ENCODE measurements at regions not wholly inside any gene's neighbourhood (a gene's known extent, or its start where the extent isn't known, plus 50 kb on each side); places are given as distances from the start of the nearest gene placed in this dataset.

DNA sequence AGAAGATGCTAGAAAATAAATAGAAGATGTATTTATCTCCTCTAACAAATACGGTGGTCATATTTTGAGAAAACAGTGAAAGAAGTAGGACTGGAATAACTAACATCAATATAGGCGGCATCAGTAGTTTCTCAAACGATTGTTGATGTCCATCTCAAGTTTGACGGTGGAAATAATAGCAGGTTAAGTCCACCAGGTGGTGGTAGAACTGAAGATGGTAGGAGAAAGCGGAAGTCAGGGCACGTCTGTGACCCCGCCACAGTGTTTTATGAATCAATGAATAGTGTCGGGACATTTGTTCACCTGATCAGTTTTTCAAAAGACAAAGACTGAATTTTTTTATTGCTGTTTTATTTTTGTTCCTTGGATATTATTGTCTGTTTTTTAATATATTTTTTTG is 706.4 kb upstream of the SLC10A2 start:
- DNase-seq, result no peak

DNA sequence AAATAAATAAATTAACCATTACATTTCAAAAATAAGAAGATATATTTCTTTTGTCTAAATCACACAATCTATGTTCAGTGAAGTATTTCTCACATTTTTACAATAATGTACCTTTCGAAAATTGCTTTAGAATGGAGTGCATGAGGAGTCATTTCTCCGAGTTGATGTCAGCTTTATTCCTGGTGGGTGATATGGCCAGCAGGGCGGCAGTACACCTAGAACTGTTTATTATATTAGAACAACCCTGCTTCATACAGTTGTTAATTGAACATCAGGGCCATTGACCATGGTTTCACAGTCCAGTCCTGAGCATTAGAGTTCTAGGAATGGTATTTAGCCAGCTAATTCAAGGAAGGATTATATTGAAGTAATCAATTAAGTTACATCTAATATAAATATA is 696.3 kb upstream of the SLC10A2 start:
- no peak for DNase-seq

DNA sequence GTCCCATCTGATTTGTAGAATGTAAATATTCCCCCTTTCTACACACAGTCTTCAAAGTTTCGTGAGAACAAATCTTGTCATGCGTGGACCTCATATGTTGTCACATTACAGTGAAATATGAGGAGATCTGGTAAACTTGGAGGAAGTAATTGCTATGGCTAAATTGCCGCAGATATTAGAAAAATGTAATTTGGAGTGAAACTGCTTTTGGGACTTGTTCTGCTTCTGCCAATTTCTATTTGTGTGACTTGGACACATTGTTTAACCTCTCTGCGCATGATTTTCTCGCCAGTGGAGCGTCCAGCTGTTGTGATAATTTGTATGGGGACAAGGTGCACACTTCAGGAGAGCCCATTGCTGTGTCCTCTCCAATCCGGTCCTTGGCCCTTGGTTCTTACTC is 693.1 kb upstream of the SLC10A2 start:
- DNase-seq, result no peak

DNA sequence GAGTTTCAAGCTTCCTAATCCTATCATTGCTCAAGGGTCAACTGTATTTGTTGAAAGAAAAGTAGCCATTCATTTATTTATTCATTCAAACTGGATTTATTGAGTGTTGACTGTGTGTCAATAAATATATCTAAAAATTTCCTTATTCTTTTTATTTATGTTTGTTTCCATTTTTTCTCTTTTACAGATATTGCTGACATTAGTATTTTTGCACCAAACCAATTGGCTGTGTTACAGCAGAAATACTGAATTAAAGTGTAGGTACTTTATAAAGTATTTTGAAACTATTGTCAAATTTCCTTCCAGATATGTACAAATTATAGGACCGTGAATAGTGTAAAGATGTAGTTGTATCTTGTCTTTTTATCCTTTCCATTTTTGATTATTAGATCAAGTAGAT is 692.0 kb upstream of the SLC10A2 start:
- no peak for DNase-seq

DNA sequence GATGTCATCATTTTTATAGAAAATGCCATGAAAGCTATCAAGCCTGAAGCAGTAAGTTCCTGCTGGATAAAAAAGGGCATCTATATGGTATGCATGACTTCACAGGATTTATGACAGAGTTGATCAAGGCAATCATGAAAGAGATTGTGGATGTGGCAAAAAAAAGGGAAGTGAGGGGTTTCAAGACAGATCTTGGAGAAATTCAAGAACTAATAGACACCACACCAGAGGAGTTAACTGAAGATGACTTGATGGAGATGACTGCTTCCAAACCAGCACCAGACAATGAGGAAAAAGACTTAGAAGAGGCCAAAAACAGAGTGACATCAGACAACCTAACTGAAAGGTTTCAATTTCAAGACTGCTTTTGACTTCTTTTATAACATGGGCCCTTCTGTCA is 691.1 kb upstream of the SLC10A2 start:
- DNase-seq, result no peak

DNA sequence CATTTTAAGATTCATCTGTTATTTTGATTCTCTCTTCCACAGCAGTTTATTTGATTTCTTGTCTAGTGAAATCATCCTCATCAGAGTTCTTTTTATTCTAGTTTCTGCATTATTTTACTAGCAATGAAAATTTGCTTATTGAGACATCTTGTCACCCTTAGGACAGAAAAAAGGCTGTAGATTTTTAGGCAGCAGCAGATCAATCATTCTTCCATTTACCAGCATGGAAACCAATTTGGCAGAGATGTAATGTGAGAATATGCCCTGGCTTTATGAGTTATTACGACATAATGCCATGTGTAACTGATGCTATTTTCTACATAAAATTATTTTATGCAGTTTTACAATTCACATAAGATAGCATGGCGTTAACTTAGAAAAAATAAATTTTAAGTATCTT is 688.6 kb upstream of the SLC10A2 start:
- DNase-seq, result no peak

DNA sequence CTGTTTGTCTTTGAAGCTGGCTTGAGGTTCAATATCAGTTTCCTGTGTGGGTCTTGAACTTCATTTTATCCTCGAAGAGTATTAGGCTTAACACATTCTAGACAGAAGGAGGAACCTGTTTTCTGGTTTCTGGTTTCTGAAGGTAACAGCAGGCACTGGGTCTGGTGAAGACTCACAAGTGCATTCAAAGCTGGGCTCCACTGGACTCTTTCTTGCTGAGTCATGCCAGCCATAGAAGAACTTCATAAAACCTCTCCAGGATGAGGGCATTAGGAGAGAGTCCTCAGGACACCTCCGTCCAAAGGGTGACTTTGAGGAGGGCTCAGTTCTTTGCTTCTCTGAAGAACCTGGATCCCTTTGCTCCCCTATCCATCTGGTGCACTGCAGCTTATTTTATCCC is 668.6 kb upstream of the SLC10A2 start:
- no peak for DNase-seq

DNA sequence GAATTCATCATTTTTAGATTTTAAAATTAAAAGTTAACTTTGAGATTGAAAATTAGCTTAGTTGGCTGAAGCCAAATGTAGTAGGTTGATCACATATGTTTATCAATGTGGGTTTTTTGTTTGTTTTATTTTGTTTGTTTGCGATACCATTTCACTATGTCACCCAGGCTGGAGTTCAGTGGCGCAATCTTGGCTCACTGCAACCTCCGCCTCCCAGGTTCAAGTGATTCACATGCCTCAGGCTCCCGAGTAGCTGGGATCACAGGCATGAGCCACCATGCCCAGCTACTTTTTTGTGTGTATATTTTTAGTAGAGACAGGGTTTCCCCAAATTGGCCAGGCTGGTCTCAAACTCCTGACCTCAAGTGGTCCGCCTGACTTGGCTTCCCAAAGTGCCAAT is 665.7 kb upstream of the SLC10A2 start:
- no peak for DNase-seq

DNA sequence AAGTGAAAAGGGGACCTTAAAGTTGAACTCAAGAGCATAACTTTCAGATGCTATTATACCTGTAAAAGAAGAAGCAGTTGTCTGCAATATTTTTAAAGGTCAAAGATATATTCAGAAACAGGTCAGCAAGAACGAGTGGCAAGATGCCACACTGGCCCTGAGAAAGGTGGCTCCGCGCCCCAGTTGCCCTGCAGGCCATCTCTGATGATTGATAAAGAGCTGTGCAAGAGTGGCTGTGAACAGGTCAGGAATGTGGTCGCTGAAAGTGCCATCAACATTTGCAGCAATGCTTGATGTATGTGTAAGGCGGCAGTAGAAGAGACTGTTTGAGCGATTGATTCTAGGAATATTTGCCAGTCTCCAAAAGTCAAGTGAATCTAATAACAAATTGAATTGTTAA is 664.2 kb upstream of the SLC10A2 start:
- no peak for DNase-seq

DNA sequence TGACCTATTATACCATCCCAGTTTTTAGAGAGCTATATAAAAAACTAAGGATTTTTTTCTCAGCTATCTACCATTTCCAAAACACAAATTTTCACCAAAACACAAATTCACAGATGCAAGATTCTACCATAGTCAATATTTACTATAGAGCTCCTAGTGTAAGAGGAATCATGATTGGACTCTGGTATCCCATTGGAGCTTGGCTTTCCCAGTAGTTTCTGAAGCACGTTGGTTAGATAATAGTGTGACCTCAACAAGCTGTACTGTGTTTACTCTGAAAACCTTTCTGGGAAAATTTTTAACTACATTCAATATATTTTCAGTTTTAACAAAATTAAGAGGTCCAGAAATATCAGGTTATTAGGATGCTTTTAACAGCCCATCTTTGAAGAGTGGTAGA is 660.6 kb upstream of the SLC10A2 start:
- DNase-seq, result no peak

DNA sequence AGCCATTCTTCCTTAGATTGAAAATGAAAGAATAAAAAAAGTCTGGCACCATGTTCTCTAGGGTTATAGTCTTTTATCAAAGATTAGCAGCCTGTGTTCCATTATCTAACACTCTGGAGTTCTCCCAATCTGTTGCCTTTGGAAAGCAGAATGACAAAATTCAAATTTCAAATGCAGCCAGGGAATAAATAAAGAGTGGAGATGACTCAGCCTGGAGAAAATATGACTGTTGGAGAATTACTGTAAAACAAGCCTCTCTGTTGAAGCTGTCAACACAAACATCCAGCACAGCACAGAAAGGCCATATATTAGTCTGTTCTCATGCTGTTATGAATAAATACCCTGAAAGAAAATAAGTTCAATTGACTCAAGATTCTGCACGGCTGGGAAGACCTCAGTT is 650.5 kb upstream of the SLC10A2 start:
- no peak for DNase-seq

DNA sequence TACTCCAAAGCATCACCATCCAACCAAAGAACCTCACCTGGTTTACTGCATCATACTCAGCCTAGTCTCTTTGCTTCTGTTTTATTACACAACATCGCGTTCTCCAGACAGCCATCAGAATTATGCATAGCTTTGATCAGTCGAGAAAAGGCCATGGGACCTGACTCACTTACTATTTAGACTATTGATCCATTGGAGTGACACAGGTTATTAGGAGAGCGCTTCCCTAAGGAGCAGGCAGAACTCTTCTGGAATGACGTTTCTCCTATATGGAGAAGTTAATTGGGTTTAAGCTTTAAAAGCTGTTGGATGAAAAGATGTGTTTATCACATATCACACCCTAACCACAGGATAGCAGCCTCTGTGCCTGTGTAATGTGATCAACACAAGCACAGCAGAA is 649.1 kb upstream of the SLC10A2 start:
- no peak for DNase-seq

DNA sequence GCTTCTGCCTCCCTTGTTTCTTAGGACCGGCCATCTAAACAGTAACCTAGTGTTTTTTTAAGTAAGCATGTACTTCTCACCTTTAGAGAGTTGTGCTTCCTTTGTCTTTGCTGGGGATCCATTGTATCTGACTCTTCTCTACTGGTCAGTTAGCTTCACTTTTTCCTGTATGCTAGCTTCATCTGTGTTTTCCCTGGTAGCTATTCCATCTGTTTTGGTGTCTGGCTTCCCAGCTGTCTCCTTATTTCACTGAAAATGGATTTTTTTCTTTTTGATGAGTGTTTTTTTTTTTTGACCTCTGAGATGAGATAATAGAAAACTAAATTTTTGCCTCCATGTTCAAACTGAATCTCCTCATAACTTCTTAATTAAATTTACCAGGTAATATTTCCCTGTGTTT is 637.0 kb upstream of the SLC10A2 start:
- DNase-seq, result no peak

DNA sequence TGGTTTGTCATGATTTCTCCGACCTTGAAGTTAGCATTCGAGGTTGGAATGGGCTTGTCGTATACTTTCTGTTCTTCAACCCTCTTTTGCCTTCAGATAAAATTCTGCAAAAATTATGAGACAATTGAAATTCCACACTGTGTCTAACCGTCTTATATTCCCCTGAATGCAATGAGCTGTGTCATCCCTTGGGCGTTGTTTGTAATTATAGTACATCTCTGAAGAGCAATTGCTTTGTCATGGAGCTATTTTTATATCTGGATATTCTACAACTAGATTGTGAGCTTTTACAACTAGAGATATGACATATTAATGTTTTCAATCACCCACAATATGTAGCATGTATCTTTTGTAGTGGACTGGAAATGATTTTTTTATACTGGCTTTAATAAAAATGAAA is 631.8 kb upstream of the SLC10A2 start:
- DNase-seq, result no peak

DNA sequence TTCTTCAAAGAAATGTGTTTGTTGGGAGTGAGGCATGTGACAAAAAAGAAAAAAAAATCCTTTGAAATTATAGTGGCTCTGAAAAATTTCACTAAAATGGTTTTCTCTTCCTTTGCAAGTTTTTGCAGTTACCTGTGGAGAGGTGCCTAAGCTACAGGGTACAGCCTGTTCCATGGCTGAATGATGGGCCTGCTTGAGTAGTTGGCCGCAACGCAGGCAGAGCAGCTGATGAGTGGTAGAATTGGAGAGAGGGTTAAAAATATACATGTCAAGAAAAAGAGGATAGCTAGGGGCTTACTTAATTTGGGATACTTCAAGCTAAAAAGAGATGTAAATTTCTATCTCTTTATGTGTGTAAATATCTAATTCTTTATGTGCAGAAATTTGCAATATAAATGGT is 629.1 kb upstream of the SLC10A2 start:
- no peak for DNase-seq

DNA sequence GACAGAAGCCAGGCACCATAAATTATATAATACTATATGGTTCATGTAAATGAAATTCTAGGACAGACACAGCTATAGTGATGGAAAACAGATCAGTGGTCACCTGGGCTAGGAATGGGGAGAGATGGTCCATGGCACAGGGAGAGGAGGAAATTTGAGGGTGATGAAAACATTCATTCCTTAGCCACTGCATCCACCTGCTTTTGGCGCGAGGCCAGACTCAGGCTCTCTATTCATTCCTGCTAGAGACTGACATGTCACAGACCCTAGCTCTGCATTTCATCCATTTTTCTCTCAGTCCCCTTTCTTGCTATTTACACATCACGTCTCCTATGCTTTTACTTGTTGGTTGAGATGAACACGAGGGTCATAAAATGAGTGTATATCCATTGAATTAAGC is 628.3 kb upstream of the SLC10A2 start:
- peak; percentile 38 for DNase-seq

DNA sequence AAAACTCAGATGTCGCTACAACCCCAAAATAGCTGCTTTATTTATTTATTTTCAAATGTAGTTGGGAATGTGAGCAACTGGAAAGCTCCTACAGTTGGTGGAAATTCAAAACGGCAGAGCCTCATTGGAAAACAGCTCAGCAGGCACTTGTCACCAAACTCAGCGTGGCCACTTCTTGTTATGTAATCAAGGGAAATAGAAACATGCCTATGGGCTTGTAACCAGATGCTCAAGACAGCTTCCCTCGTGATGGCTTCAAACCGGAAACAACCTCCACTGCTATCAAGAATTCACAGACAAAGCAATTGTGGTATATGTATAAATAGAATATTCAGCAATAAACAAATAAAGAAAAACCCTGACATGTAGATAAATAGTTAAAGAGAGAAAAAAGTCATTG is 627.8 kb upstream of the SLC10A2 start:
- no peak for DNase-seq

DNA sequence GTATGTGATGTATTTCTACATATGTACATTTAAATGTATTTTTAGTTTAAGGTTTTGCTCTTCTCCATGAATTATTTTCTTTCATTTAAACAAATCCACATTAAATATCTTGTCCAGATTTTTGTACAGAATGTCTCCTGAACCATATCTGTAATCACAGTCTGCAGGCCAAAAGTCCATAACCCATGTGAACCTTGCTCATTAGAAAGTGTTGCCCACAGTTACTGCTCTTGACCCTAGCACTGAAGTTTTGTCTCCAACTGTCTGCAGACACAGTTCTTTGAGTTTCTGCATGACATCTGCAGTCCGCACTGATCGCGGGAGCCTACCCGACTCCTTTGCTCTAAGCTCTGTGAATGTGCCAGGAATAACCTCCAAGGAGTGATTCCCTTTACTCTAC is 626.2 kb upstream of the SLC10A2 start:
- no peak for DNase-seq

DNA sequence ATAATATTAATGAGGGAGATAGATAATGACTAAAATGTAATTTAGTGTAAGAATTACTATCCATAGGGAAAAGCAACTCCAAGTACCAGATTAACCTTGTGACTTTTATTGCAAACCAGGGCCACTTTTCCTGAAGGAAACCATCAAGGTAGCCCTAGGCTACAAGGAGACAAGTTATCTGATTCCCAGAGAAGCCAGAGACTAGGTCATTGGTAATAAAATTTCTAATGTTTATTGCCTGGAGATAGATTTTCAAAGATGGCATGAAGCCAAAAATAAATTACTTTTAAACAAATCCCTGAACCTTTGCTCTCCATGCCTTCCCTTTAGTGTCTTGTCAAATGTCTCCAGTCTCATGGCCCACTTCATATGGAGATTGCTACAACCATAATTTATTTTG is 610.1 kb upstream of the SLC10A2 start:
- DNase-seq, result no peak

DNA sequence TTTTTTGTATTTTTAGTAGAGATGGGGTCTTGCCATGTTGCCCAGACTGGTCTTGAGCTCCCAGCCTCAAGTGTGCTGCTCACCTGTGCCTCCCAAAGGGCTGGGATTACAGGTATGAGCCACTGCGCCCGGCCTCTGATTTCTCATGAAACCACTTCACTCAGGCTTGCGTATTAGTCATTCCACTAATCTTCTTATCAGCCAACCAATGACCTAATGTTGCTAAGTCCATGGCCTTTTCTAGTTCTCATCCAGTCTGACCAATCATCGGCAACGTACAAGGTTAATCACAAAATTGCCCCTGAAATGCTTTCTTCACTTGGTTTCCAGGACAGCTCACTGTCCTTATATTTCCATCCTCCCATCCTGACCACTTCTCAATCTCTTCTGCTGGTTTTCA is 605.3 kb upstream of the SLC10A2 start:
- DNase-seq, result no peak

DNA sequence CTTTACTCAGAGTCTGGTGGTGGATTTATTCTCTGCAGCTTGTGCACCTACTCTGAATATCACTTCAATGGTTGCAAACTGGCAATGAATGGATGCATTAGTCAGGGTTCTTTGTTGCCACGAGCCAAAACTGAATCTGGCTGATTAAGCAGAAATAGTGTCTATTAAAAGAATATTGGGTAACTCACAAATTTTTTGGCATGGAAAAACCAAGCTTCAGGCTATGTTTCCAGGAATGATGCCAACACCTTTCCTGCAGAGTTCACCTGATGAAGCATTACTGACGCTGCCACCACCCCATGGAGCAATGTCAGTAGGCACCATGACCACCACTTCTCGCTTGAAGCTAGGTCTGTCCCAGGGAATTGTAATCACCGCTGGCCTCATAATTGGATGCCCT is 597.8 kb upstream of the SLC10A2 start:
- DNase-seq, result no peak

DNA sequence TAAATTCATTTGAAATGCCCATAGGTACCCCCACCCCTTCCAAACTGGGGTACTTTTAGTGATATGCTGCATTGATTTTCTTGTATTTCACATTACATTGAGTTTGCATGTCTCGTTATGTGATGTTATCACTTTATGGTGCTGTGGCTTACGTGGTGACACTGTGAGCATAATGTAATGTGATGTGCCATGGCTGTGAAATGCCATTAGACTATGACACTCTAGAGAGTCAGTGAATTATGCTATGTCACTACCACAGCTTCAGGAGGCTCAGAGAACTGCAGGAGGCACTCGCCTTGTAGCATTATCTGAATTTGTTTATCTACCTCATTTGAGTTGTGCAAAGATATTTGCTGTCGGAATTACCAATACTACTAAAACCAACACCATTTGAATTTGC is 590.1 kb upstream of the SLC10A2 start:
- no peak for DNase-seq

DNA sequence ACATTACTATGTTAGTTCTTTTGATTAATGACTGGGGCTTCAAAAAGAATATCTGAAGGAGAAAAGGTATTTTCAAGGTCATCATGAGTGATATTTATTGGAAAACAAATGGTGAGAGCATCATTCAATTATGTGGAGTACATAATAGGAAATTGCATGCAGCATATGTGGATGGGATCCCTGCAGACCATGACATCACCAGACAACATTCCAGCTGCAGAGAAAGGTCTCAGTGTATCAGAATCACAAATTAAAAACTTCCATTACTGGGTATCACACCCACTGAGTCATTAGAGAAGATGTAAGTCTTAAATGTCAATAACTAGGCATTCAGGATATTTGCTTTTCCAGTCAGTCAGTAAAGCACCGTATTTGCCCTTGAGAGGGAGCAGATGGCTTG is 574.4 kb upstream of the SLC10A2 start:
- peak; percentile 74 for DNase-seq

DNA sequence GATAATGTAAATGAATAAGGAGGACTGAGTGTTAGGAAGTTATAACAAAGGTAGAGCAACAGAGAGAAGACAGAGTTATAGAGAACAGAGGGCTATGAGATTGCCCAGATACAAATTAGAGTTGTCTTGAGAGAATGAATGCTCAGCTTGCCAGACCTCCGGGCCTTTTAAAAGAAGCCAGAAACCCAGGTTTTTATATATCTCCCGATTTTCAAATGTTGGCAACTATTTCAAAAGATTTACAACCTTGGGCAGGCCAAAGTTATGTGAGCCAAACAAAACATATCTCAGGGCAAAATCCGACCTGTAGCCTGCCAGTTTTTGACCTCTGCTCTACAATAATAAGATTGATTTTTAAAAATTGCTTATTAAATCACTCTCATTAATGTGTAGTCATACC is 573.1 kb upstream of the SLC10A2 start:
- DNase-seq, result no peak

DNA sequence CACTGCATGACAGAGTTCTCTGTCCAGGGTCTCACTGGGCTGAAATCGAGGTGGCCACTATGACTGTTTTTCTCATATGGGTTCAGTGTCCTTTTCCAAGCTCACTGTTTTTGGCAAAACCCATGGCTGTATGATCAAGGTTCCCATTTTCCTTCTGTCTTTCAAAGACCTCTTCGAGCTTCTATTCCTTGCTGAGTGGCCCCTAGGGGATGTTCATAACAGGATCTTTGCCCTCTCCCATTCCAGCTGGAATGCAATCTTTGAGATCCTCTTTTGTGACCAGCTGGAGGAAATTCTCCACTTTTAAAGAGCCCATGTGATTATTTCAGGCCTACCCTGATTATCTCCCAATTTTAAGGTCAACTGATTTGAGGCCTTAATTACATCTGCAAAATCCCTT is 572.5 kb upstream of the SLC10A2 start:
- DNase-seq, result no peak

DNA sequence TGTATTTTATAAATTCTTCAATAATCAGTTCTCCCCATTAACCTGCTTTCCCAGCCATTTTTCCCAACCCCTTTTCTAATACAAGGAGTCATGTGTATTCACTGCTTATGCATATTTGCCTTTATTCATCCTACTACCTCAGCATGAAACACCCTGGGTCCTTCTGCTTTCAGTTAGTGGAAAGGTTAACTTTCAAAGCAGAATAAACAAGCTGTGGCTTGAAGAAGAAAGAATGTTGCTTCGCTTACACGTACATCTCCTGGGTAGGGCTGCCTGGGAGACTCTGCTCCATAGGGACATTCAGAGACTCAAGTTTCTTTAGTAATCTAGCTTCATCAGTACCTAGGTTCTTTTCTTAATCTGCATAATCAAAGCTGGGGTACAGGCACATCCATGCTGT is 567.8 kb upstream of the SLC10A2 start:
- no peak for DNase-seq

DNA sequence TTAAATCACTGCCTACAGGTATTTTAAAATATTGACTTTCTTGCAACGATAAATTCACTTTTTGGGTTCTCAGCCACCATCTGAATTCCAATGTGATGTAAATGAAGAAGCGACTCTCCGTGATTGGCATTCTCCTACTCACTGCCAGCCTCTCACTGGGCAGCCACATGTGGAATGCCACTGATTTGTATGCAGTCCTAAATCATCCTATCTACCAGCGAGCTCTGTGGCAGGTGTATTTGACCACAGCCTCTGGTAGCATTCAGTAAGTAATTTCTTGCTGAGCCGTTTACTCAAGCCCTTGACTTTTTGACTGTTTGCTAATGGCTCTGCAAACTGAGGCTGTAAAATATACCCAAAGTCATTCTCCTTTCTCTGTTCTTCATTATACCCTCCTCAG is 559.0 kb upstream of the SLC10A2 start:
- peak; percentile 90 for DNase-seq

Measured in SHP77 treated with DMSO at 0.1 percent for 48 hours (cell line).